HG02759 (cell line): ENCODE measurements at regions not wholly inside any gene's neighbourhood (a gene's known extent, or its start where the extent isn't known, plus 50 kb on each side); places are given as distances from the start of the nearest gene placed in this dataset.

Experiments
- ATAC-seq: cut with Tn5 transposase; IDR thresholded peaks from one replicate; pipeline ENCODE4 v1.9.1; 2021; ENCODE audit warnings: mild to moderate bottlenecking, moderate library complexity; ENCODE audit not compliant: unreplicated experiment

DNA sequence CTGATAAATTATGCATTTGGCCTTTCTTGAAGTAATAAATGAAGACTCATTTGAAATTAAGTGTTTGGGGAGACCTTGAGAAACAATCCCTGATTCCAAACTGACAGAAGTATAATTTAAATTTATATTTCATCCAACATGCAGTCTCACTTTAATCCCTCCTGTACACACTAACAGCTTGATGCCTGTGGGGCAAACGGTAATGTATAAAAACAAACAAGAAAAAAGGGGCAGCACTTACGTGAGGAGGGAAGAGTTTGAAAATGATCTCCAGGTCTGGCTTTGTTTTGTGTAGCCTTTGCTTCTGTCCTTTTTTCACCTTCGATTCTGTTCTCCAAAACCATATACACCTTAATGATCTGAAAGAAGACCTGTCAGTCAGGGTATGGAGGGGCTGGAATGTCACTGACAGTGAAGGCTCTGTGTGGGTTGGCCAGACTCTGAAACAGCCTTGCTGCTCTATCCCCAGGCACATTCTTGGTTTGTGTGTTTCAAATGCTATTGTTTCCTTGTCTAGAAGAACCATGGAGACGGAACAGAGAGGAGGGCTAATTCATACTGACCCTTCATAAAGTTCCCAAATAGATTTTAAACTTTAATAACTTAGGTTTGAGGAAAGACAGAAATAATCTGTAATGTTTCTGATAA is 338.2 kb upstream of the WWC1 start:
- ATAC-seq, result no peak

DNA sequence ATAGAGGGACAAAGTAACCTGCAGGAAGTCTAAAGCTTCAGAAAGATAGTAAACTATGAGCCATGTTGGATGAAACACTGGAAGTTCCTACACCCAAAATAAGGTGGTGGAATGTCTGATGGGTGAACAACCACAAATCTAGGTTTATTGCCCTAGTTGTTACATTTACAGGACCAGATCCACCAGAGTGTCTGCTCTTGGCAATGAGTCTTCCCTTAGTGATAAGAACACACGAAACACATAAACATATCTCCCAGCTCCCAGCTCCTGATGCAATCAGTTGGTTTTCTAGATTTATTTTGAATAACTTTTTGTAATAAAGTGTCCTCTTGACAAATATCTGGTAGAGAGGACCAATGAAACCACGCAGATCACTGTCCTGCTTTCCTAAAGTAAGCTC is 329.7 kb upstream of the WWC1 start:
- no peak for ATAC-seq

DNA sequence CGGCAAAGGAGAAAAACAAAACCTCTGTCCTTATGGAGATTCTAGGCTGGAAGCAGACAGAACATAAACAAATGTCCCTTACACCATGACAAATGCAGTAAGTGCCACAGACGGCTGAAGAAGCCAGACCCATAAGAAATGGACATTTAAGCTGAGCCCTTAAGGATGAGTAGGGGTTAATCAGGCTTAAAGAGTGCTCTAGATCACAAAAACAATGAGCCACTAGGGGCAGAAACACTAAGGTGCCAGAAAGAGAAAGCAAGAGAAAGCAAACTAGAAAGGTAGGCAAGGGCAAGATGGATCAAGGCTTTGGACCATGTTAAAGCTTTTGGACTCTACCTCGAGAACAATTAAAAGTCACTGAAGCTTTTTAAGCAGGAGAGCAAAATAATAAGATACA is 326.9 kb upstream of the WWC1 start:
- no peak for ATAC-seq

DNA sequence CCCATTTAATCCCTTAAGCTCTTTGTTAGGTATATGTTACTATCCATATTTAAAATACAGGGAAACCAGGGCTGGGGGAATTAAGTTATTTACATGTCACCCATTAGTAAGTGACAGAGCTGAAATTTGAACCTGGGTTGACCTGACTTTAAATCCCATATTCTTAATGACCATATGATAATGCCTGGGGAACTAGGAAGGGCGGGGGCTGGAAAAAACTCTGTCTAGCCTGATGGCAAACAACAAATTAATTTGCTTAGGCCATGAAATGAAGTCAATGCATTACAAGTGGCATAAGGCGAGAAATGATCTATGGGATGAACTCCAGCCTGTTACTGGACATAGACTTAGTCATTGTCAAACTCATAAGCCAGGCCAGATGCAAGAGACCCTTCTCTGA is 325.7 kb upstream of the WWC1 start:
- ATAC-seq, result no peak

DNA sequence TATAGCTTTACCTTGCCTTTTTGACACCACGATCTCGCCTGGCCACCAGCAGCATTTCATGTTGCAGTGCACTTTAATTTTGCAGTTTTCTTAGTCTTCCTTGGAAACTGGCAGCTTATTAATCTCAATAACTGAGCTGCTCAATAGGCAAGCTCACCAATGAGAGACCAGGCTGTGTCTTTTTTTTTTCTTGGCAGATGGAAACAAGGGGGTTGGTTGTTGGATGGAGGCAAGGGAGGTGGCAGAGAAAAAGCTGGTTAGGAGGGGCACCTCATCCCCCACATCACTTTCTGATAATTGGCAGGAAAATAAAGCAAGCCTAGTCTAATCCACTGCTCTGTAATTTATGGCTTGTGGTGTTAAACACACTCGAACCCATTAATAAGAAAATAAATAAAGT is 324.5 kb upstream of the WWC1 start:
- no peak for ATAC-seq

DNA sequence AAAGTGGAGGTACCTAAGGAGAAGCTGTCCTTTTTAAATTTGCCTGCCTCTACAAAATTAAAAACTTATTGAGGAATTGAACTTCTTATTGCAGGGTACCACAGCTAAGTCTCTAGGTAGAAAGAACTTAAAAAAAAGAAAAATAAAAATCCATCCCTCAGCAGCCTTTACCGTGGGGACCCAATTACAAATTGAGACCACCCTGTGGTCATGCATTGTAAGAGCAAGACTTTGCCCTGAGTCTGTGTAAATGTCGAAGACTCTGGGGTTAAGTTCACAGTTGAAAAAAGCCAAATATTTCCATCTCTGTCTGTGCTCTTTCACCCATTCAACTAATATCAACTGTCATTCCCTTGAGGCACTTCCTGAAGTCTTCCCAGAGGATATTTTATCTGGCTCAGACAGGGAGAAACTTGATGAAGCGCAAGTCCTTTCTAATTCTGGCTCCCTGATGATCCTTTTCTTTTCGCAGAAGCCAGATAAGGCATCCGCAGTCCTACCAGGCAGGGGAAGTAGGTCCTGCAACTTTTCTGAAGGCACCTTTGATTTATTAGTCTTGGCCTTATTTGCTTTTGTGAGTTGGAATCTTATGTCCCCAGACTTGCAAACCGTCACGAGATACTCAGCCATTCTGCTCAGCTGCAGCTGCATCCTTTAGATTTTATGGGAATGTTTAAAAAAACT is 323.8 kb upstream of the WWC1 start:
- ATAC-seq, result no peak

DNA sequence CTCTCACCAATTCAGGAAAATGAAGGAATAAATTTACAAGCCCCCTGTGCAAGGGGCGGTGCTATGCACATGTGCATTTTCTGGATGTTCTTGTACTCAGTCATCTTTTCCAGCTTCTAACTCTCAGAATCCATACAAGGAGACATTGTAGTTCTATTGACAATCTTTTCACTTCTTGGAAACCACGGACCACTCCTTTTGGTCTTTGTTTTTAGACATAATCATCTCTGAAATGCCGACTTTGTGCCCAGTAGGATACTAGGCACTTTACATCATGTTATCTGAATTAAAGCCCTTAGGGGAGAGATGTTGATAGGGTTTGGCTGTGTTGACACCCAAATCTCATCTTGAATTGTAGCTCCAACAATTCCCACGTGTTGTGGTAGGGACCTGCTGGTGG is 322.6 kb upstream of the WWC1 start:
- no peak for ATAC-seq

DNA sequence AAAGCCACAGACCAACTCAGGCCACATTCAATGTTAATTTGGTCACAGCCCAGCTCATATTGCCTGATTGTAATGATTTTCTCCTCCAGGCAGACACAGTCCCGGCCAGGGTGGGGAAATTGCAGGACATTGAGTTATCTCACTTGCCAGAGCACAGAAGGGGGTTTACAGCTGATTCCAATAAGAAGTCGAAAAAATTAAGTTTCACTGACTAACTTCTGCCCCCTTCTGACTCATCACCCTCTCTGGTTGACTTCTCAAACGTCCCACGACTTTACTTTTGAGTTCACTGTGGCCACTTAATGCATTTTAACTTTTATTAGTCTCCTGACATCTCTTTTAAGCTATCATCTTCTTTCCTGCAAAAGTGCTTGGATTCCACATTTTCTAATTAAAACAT is 321.4 kb upstream of the WWC1 start:
- ATAC-seq, result peak; percentile 79

DNA sequence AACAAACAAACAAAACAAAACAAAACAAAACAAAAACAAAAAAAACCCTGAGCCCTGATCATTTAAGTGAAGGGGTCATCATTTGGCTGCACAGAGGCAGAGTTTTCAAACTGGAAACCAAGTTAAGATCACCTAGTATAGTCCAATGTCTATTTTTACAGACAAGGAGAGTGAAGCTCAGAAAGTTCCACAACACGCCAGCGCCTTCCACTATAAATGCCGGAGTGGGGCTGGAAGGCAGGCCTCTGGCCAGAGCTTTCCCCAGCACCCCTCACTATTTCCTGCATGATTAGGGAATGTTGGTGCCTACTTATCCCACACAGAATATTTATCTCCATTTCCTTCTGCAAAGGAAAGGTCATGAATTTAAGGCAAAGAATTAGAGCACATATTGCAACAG is 319.7 kb upstream of the WWC1 start:
- ATAC-seq, result no peak

DNA sequence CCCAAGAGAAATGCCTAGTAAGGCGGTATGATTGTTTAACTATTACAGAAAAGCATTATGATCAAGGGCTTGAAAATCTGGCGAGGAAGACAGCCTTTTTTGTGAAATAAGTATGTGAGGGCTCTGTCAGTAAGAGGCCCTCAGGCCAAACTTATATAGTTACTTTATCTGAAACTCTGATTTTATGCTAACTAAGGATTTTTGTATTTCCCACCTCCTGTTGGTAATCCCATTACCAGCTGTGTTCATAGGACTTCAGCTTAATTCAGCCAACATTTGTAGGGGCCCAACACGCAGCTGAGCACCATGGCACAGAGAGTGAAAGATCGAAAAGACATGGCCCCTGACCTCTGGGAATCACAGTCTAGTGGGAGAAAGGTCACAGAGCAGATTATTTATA is 318.3 kb upstream of the WWC1 start:
- ATAC-seq, result no peak

DNA sequence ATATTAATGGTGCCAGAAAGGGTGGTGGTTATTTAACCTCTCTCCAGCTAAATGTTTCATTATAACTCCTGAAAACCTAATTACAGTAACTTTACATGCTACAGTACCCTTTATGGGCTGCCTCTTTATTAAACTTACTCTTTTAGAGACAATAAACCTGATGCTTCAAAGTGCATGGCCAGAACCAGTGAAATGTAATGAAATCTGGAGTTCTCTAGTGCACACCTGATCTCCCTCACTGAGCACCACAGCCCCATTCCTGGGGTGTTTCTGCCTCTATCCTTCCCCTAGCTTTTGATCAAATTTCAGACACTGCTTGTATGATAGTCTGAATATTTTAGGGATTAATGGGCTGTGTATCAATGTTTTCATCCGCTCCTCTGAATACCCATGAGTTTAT is 306.5 kb upstream of the WWC1 start:
- ATAC-seq, result no peak

DNA sequence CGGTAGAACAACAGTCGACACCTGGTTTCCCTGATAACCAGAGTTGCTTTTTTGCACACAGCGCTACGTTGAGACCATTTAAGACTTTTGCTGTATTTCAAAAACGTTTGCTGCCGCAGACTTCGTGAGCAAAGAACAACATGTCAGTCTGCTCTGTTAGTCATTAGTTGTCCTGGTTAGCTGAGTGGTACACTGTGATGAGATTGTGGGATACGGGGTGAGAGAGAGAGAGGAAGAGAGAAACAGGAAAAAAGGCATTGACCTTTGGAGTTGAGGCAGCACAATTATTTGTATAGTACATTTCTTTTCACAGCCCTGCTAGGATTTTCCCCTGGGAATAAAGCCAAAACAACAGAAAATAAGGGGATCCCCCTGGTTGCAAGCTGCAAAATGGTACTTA is 306.1 kb upstream of the WWC1 start:
- ATAC-seq, result no peak

DNA sequence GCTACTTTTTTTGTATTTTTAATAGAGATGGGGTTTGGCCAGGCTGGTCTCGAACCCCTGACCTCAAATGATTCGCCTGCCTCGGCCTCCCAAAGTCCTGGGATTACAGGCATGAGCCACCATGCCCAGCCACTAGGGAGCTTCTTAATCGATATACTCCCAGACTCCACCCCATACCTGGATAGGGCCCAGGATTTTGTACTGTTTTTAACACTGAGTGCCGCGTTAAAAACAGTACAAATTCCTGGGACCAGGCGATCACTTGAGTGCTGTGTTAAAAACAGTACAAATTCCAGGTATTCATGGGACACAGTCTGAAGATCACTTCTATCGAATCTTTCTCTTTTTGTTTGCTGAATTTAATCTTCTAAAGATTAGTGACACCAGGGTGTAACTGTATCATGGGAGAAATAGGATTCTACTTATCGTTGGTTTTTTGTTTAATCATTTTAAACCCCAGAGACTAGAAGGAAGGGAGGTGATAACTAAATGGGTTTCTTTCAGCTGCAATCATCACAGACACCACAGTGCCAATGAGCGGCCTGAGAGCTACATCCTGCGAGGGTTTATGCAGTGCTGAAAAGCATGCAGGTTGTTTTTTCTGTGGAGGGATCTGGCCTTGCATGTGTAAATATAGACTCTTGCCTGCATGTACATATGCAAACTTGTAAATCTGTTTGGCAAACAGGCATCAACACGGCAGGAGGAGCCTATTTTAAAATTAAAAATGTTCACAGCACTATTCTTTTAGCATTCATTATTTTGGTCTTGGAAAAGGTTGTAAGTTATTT is 303.8 kb upstream of the WWC1 start:
- ATAC-seq, result no peak

DNA sequence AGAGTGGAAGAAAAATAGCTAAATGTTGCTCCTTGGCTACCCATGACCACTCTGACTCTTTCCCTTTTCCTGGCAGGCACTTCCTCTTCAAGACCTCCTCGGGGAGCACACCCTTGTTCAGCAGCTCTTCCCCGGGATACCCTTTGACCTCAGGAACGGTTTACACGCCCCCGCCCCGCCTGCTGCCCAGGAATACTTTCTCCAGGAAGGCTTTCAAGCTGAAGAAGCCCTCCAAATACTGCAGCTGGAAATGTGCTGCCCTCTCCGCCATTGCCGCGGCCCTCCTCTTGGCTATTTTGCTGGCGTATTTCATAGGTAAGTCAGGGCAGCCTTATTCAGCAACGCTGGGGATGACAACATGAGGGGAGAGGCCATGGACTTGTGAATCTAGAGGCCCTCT is 298.6 kb upstream of the WWC1 start:
- no peak for ATAC-seq

DNA sequence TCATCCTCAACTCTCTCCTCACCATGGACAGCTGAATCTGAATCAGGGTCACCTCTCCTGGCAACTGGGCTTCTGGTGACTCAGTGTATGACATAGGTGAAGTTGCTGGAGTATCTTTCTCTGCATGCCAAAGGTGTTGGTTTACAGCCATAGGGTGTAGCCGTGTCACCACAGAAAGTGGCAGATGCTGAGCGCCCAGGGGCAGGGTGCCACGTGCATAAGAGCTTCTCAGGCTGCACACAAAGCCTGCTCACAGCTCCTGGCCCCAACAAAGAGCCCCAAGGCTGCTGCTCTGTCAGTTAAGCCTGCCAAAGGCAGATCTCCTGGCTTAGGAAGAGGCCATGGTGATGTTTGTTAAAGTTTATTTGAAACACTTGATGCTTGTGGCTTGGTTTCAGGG is 297.7 kb upstream of the WWC1 start:
- no peak for ATAC-seq

DNA sequence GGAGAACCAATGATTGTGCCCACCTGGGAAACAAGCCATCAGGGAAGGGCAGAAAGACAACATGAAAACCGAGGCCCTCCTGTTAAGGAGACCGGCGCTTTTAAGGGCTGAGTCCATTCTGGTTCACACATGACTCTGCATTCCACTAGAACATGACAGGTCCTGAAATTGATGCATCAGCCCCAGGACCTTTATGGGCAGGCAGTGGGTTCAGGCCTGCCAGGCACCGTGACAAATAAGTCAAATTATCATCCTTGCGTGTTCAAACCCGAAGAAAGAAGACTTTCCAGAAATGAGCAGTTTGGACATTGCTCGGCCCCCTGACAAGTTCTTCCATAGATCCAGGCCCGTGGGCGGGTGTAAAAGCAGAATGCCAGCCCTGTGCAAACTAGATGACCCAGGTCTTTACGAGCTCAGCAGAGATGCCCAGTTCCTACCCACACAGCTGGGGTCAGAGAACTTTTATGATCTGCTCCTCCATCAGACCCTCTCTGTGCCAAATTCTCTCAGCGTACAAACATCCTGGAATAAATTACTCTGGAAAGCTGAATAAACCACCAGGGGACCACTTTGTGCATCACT is 295.5 kb upstream of the WWC1 start:
- ATAC-seq, result no peak

DNA sequence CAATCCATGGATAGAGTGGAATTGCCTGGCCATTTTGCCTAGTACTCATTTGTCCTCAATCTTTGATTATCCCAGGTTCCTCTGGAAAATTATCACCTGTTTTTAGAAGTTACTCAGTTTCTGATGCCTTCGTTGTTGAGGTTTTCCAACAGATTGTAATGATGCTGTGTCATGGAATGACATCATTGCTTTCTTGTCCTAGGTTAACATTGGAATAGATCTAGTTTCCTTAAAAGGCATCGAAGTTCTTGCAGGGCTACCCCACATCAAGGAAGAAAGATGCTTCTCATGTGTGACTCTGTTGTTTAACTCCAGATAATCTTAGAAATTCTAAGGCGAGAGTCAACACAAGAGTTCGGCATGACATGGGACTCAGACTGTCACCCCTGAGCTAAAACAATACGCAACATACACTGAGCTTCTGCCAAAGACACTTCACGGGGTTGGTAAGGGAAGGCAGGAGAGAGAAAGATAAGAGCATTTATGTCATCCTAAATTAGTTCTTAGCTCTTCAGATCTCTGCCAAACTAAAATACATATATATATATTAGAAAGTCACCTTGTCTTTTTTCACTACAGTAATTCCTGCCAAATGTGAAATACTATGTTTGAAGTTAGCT is 293.2 kb upstream of the WWC1 start:
- no peak for ATAC-seq

DNA sequence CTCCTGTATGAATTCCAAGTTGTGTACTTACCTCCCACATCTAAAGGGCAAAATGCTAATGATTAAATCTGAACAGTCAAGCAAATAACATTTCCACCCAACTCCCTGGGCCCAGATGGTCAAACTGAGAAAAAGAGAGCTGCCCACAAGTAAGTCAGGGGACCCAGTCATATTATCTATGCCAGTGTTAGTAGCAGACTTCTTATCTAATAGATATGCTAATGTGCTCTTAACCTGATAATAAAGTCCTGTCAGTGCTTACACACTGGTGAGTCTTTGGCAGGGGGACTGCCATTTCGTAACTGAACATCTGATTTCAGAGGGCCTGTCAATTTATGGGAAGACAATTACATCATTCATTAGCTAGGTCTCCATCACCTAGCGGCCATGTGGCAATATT is 292.3 kb upstream of the WWC1 start:
- ATAC-seq, result no peak

DNA sequence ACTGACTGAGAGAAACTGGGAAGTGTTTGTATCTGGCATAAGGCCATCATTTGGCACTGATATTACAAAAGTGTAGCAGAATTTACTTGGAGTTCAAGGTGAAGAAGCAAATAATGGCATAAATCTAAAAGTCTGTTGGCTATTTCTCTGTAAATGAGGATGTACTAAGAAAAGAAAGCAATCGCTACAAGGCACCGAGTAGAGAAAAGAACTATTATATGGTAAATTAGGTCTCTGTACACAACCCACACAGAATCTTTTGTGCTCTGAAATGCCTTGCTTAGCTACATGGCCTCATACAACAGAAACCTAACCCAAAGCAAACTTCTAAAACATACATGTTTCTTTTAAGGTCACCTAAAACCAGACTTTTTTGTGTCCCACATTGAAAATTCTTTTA is 290.1 kb upstream of the WWC1 start:
- no peak for ATAC-seq

DNA sequence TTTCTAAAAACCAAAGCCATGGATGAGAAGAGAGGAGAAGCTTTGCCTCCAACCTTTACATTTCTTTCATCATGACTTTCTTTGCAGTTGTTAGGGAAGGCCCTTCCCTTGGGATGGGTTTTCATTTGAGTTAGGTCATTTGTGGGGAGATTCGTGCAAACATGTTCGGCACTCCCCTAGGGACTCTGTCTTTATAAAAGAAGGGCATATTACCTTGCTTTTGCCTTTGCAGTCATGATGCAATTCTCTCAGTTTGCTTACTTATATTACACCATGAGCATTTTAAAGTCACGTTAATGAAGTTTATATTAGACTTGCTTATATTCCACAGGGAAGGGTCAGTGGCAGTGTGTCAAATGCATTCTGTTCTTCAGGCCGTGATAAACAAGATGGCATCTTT is 289.3 kb upstream of the WWC1 start:
- ATAC-seq, result no peak

DNA sequence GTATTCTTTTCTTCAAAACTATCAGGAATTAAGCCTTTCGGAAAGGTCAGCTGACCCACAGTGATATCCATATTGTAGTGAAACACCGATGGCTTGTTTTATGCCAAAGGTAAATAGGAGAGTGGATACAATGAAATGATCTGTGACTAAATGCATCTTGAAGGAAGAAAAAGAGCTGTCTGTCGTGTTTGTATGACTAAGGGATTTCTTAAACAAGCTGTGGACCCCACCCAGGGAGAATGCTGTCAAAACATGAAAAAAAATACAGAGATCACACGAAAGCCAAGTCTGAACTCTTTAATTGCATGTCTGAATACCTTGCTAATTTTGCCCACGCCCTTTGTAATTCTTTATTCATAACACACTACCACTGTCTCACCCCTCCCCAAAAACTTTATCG is 286.4 kb upstream of the WWC1 start:
- ATAC-seq, result no peak

DNA sequence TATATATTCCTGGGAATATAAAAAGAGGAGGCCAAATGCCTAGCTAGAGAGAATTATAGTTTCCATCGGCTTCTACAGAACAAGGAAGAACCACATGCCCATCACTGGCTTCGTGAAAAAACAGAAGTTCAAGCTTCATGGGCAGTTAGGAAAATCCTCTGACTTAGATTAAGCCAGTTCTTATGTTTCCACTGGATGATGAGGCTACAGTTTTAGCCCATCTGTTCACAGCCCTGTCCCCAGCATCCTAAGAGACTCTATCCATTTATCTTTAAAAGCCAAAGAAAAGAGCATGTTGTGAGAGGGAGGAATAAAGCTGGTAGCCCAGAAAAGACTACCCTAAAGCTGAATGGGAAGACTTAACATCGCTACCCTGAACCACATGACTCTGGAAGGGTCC is 285.5 kb upstream of the WWC1 start:
- ATAC-seq, result no peak
